ENCODE measurements at regions not wholly inside any gene's neighbourhood (a gene's known extent, or its start where the extent isn't known, plus 50 kb on each side); places are given as distances from the start of the nearest gene placed in this dataset.
"Not testable (repeated sequence)": the region's sequence is repeated elsewhere in the genome, so short reads cannot be mapped to it uniquely, and the experiment has no call there.

DNA sequence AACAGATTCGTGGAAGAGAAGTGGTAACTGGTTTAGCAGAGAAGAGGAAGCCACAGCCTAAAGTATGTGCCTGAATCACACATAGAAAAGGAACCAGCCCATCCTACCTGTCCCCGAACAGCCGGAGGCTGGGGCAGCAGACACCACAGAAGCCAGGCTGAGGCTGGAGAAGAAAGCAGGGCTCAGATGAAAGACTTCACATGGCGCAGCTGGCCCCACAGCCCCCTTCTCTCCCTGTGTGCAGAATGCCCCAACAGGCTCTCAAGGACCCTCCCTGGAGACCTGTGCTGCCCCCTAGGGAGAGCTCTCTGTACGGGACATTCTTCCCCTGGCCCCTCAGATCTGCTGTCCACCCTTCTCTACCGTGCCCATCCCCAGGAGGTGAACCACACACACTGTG lies 83.5 kb upstream of the RAB12 start:
- no peak for DNase-seq (ENCODE audit: low spot score)
- intact Hi-C loops (cut with DNase I) = no loop called here

DNA sequence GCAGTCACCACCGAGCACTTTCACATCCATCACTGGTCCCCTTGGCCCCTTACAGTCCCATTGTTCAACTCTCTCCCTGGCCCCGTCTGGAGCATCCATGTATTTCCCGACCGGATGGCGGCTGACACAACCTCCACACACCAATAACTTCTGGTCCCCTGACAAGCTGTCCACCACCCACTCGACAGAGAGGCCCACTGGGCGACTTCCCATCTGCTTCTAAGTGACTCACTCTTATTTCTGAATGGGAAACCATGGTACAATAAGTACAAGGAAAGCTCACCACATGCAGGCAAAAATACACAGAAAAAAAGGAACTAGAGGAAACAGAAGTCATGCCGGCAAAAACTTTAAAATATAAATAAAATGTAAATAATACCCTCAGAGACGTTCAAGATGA lies 82.9 kb upstream of the RAB12 start:
- no peak for DNase-seq (ENCODE audit: low spot score)
- intact Hi-C loops (cut with DNase I) = no loop called here

DNA sequence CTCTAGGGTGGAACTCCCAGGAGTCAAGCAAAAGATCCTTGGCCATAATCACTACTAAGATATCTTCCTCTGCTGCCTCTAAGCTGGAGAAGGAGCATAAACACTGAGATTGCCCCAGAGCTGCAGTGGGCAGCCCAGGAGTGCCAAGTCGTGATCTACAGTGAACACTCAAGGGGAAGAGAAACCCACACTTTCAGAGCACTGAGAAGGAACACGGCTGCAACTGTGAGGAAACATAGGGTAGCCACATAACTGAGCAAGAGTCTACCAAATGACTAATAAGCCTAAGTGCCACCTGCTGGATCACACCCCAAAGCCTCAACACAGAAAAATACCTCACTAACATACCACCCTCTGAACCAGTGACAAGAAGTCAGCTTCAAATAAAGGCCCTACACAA lies 79.6 kb upstream of the RAB12 start:
- intact Hi-C loops (cut with DNase I) = no loop called here
- no peak for DNase-seq (ENCODE audit: low spot score)

DNA sequence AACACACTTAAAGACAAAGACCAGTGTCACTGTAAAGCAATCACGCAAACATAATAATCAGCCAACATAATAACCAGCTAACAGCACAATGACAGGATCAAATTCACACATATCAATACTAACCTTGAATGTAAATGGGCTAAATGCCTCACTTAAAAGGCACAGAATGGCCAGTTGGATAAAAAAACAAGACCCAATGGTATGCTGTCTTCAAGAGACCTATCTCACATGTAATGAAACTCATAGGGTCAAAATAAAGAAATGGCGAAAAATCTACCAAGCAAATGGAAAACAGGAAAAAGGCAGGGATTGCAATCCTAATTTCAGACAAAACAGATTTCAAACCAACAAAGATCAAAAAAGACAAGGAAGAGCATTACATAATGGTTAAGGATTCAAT lies 78.2 kb upstream of the RAB12 start:
- intact Hi-C loops (cut with DNase I); DNase-seq (ENCODE audit: low spot score): not testable (repeated sequence)

DNA sequence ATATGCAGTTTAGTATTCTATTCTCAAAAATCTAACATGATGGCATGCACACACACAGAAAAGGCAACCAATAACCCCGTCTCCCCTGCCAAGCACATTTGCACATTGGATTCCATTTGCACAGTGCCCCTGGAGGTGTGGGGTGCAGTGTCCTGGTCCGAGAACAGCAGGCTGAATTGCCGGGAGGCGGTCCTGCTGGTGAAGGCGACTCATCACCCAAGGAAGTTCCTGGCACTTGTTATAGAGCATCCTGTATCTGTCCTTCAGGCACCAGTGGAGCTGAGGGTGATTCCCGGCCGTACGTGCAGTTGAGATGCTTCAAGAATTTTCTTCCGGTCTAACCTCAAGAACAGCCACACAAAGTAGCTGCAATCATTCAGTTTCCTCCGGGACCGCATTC lies 73.0 kb upstream of the RAB12 start:
- no peak for DNase-seq (ENCODE audit: low spot score)
- intact Hi-C loops (cut with DNase I) = no loop called here

DNA sequence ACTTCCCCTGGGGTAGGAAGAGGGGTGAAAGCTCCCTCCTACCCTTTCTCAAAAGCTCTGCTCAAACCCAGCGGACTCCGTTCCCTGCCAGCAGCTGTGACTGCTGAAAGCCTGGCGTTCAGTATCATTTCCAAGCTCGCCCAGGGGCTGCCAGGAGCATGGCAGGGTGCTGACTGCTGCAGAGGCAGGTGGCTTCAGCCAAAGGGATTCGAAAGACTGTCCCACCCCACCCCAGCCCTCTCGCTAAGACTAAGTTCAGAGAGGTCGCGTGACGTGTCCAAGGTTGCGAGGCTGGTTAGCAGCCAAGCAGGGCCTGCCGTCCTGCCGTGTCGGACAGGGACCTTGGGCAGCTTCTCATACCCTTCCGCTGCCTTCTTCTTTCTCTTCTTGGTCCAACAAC lies 72.3 kb upstream of the RAB12 start:
- intact Hi-C loops (cut with DNase I) = no loop called here

DNA sequence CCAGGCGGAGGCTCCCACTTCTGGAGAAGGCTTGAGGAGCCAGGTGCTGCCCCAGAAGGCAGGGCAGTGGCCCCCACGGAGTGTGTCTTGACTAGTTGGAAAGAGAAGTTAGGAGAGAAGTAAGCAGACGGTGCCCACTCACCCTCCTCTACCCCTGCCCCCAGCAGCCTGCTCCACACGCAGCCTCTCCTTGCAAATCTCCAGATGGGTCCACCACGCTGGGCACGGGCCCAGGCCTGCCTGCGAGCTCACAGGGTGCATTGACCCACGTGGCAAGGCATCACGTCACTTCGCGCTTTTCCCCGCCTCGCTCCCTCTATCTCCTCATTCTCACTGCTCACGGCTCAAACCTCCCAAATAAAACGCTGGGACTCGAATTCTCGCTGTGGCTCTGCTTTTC lies 71.8 kb upstream of the RAB12 start:
- intact Hi-C loops (cut with DNase I) = no loop called here
- DNase-seq (ENCODE audit: low spot score) = no peak

More for the DNA sequence above, 72.3 kb upstream of the RAB12 start:
- DNase-seq (ENCODE audit: low spot score) = no peak

DNA sequence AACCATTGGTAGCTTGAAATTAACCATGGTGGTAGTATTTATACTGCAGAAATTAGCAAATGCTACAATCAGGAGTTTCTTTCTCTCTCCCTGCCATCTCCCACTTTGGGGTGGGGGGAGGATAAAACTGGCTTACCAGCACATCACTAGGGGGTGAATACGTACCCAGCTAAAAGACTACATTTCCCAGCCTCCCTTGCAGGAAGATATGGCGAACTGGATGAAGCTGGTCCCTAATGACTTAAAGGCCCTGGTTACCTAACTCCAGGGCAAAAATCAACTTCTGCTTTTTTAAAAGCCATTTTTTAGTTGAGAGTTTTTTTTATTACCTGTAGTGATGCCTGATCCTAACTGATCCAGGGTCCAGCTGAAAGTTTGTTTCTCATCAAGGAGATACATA lies 70.3 kb upstream of the RAB12 start:
- intact Hi-C loops (cut with DNase I) = no loop called here
- no peak for DNase-seq (ENCODE audit: low spot score)

DNA sequence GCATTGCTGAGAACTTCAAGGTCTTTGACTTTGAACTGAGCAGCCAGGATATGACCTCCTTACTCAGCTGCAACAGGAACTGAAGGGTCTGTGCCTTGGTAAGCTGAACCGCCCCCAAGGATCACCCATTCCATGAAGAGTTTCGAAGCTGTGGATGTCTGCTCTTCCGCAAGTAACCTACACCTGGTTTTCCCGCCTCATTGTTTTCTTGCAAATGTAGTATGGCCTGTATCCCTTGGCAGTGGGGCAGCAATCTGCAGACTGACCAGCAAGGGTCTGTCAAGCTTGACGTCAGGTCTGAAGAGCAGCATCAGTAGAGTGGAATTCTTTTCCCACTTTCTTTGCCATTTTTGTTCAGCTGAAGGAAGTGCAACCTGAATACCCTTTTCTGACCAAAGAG lies 62.6 kb upstream of the RAB12 start:
- no peak for DNase-seq (ENCODE audit: low spot score)
- intact Hi-C loops (cut with DNase I) = no loop called here

DNA sequence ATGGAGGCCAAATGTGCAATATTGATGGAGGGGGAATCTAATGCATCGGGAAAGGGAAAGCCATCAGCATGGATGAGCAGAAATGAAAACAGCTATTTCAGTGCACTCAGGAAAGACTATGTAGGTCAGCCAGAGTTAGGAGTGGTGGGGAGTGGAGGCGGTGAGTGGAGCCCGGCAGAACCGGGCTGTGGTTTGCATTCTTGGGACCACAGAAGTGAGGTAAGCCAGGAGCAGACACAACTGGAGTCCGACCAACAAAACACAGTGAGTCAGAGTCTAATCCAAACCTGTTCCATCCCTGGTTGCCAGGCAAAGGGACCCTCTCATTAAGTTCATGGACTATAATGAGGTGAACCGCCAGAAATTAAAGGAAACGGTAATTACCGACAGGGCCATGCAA lies 61.1 kb upstream of the RAB12 start:
- DNase-seq (ENCODE audit: low spot score) = no peak
- intact Hi-C loops (cut with DNase I) = no loop called here

DNA sequence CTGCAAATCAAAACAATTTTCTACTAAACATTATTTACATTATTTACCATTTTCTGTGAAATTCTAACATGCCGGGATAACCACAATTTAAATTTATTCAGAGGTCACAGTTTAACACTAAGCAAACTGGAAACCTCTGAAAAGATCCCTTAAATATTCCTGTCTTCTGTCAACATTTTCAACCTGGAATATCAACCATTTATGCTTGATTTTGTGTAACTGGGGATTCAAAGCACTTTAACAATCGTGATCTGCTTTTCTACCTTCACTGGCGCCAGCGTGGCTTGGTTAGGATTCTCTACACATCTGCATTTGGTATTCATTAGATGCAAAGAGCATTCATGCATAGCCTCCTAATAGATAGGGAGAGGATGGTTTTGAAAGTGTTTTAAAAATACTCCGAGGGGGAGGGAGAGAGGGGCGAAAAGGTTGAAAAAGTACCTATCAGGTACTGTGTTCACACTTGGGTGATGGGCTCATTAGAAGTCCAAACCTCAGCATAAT lies 59.9 kb upstream of the RAB12 start:
- intact Hi-C loops (cut with DNase I) = no loop called here
- no peak for DNase-seq (ENCODE audit: low spot score)

DNA sequence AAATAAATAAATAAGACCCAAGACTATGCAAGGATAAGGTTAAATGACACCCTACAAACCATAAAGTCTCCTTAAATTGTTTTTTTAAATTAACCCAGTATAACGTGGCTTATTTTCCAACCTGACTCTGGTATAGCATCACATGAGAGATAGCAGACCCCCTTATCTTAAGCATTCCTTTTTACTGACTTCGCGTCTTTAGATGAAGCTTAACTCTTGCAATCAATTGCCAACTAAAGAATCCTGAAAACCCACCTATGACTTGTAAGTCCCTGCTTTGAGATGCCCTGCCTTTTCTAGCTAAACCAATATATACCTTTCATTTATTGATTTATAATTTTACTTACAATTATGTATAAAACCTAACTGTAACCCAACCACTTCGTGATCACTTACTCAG lies 57.1 kb upstream of the RAB12 start:
- intact Hi-C loops (cut with DNase I) = no loop called here
- DNase-seq (ENCODE audit: low spot score) = no peak

DNA sequence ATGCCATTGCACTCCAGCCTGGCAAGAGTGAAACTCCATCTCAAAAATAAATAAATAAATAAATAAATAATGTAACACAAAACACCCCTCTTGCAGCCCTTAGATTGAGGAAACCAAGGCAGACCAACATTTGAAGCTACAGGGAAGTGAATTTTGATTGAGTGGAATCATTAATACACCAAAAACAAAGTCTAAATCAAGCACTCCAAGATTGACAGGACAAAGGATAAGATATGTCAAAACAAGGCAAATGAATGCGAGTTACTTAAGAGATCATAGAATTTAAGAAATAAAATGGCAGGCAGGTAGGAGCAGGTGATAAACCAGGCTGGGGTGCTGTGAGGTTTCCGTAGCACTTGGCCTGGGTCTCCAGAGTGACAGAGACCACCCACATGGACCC lies 54.9 kb upstream of the RAB12 start:
- DNase-seq (ENCODE audit: low spot score) = no peak
- intact Hi-C loops (cut with DNase I) = no loop called here

DNA sequence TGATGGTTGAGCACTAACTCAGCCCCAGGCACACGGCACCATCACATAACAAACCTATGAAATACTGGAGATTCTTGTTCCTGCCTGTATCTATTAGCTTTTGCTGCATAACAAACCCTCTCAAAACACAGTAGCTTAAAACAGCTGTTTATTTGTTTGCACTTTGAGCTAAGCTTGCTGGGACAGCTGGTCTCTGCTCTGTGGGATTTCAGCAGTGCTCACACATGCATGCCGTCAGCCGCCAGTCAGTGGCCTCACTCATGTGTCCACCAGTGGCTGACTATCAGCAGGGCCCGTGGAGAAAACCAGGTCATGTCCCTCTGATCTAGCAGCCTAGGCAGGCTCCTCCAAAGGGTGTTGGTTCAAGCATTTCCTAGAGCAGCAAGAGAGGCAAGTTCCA lies 52.8 kb upstream of the RAB12 start:
- DNase-seq (ENCODE audit: low spot score) = no peak
- intact Hi-C loops (cut with DNase I) = loop anchor here in 1 of 2 donors (5.0 kb wide), 1 partner anchor 674 kb away; no protein-coding TSS in a partner anchor
